ENCODE measurements at regions not wholly inside any gene's neighbourhood (a gene's known extent, or its start where the extent isn't known, plus 50 kb on each side); places are given as distances from the start of the nearest gene placed in this dataset.

DNA sequence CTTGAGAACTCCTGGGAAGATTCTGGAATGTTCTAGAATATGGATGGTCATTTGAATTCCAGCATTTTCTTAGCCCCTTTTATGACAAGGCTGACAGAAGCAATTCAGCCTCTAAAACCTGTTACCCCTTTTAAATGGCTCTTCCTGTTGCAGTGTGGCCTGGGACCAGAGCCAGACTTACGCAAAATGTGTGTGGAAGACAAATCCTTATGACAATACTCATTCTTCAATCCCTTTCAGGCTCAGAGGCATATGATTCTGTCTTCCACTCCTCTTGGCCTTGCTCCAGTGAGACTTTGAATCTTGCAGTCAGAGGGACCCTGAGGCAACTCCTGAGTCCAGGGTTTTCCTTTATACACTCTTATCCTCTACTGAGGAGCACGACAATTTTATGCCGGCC is 287.0 kb downstream of the CLIC5 start:
- TF ChIP-seq, protein P1, sequence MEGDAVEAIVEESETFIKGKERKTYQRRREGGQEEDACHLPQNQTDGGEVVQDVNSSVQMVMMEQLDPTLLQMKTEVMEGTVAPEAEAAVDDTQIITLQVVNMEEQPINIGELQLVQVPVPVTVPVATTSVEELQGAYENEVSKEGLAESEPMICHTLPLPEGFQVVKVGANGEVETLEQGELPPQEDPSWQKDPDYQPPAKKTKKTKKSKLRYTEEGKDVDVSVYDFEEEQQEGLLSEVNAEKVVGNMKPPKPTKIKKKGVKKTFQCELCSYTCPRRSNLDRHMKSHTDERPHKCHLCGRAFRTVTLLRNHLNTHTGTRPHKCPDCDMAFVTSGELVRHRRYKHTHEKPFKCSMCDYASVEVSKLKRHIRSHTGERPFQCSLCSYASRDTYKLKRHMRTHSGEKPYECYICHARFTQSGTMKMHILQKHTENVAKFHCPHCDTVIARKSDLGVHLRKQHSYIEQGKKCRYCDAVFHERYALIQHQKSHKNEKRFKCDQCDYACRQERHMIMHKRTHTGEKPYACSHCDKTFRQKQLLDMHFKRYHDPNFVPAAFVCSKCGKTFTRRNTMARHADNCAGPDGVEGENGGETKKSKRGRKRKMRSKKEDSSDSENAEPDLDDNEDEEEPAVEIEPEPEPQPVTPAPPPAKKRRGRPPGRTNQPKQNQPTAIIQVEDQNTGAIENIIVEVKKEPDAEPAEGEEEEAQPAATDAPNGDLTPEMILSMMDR (IDR thresholded peaks at IDR 0.05; ENCODE audit: borderline replicate concordance, extremely low read depth, insufficient read depth) = no peak
- H3K27ac ChIP-seq (ENCODE audit: low read depth in 2 of 2, low read length in 2 of 2) = no peak overlapping the region
- H3K27me3 ChIP-seq (ENCODE audit: control insufficient read depth, insufficient read depth, low read length) = no peaks in the 10 kb centered on the region
- intact Hi-C loops (cut with DNase I) = no loop called here
- FAIRE-seq = no peak
- no peaks in the 10 kb centered on the region for H3K9me3 ChIP-seq (ENCODE audit: control insufficient read depth in 2 of 3, insufficient read depth in 1 of 3, low read length in 3 of 3)
- no peak overlapping the region for H3K9ac ChIP-seq (ENCODE audit: low read length in 3 of 3)
- DNase-seq = peak in 1 of 5 donors; percentile 64
- H3K4me1 ChIP-seq (ENCODE audit: control insufficient read depth in 2 of 3, insufficient read depth in 2 of 3, low read depth in 1 of 3, low read length in 3 of 3) = no peaks in the 10 kb centered on the region
- H3K36me3 ChIP-seq (ENCODE audit: control insufficient read depth in 2 of 3, insufficient read depth in 3 of 3, low read length in 3 of 3) = no peaks in the 10 kb centered on the region
- no peak overlapping the region for H3K4me3 ChIP-seq (ENCODE audit: low read length in 3 of 3)

DNA sequence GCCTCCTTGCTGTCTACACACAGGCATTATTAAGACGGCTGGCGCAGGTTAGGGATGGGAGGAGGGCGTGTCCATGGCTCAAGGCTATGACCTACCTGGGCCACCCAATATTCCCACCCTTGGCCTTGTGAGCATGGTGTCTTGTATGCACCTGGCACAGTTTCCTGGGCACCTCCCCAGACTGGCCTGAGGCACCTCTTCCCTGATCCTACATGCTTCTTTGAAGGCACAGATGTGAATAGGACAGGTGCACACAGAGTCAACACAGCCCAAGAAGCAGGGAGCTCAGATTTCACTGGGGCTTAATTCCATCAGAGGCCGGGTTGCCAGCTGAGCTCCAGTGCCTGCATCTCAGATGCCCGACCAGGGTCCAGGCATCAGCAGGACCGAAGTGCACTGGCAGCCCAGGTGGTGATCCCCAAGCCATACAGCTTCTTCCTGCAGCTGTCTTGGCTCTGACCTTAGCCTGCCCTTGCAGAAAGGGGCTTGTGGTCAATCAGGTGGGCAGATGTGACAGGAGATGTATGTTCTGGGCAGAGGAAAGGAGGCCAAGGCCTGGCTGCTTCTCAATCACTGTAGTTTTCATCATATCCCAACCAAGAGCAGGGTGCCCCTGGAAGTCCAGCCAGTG is 287.7 kb downstream of the CLIC5 start:
- Histone ChIP-seq H3K27ac (ENCODE audit: low read depth in 2 of 2, low read length in 2 of 2) (no peak overlapping the region), H3K9ac (ENCODE audit: low read length in 3 of 3) (no peak overlapping the region), H3K36me3 (ENCODE audit: control insufficient read depth in 2 of 3, insufficient read depth in 3 of 3, low read length in 3 of 3) (no peaks in the 10 kb centered on the region), H3K4me3 (ENCODE audit: low read length in 3 of 3) (no peak overlapping the region), H3K27me3 (ENCODE audit: control insufficient read depth, insufficient read depth, low read length) (no peaks in the 10 kb centered on the region), H3K9me3 (ENCODE audit: control insufficient read depth in 2 of 3, insufficient read depth in 1 of 3, low read length in 3 of 3) (no peaks in the 10 kb centered on the region), H3K4me1 (ENCODE audit: control insufficient read depth in 2 of 3, insufficient read depth in 2 of 3, low read depth in 1 of 3, low read length in 3 of 3) (no peaks in the 10 kb centered on the region)
- TF ChIP-seq, protein P1 (IDR thresholded peaks at IDR 0.05; ENCODE audit: borderline replicate concordance, extremely low read depth, insufficient read depth) = no peak
- intact Hi-C loops (cut with DNase I) = no loop called here
- DNase-seq = peak in 2 of 5 donors; percentile 24 to 38
- FAIRE-seq = no peak

DNA sequence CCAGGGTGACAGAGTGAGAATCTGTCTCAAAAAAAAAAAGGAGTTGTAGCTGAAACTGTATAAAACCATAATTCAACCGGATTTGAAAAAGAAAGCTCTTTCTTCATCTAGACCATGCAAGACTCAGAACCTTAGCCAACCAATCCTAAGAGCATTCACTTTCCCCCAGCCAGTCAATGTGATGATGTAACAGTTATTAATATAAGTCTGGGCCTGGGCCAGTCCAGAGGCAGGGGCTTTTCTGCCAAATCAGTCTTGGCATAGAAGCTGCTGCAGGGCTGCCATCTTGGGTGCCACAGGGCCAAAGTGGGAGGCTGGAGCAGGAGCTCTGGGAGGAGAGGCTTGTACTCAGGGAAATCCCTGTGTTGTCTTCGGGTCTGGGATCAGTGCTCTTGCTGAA is 288.4 kb downstream of the CLIC5 start:
- Histone ChIP-seq H3K9ac (ENCODE audit: low read length in 3 of 3) (no peak overlapping the region), H3K27me3 (ENCODE audit: control insufficient read depth, insufficient read depth, low read length) (no peaks in the 10 kb centered on the region), H3K4me1 (ENCODE audit: control insufficient read depth in 2 of 3, insufficient read depth in 2 of 3, low read depth in 1 of 3, low read length in 3 of 3) (no peaks in the 10 kb centered on the region), H3K9me3 (ENCODE audit: control insufficient read depth in 2 of 3, insufficient read depth in 1 of 3, low read length in 3 of 3) (no peaks in the 10 kb centered on the region), H3K36me3 (ENCODE audit: control insufficient read depth in 2 of 3, insufficient read depth in 3 of 3, low read length in 3 of 3) (no peaks in the 10 kb centered on the region), H3K27ac (ENCODE audit: low read depth in 2 of 2, low read length in 2 of 2) (no peak overlapping the region), H3K4me3 (ENCODE audit: low read length in 3 of 3) (no peak overlapping the region)
- TF ChIP-seq, protein P1 (IDR thresholded peaks at IDR 0.05; ENCODE audit: borderline replicate concordance, extremely low read depth, insufficient read depth) = no peak
- FAIRE-seq = no peak
- no peak for DNase-seq
- intact Hi-C loops (cut with DNase I) = no loop called here

DNA sequence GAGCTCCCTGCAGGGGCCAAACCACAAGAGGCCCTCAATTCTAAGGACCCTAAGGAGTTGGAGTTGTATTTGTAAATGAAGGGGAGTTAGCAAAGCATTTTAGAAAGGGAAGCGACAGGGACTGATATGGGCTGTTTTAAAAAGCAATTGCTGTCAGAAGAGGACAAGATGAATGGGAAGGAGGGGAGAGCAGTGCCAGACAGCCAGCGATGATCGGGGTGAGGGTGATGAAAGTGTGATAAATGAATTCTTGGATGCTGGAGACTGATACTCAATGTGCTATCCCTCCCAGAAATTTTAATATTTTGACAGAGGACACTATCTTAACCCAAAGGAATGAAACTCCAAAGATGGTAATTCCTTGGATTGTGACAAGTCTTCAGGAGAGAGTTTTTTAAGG is 289.2 kb downstream of the CLIC5 start:
- FAIRE-seq = no peak
- intact Hi-C loops (cut with DNase I) = no loop called here
- DNase-seq = no peak
- no peak overlapping the region for H3K27ac ChIP-seq (ENCODE audit: low read depth in 2 of 2, low read length in 2 of 2)
- no peak overlapping the region for H3K9ac ChIP-seq (ENCODE audit: low read length in 3 of 3)
- H3K9me3 ChIP-seq (ENCODE audit: control insufficient read depth in 2 of 3, insufficient read depth in 1 of 3, low read length in 3 of 3) = no peaks in the 10 kb centered on the region
- H3K4me1 ChIP-seq (ENCODE audit: control insufficient read depth in 2 of 3, insufficient read depth in 2 of 3, low read depth in 1 of 3, low read length in 3 of 3) = no peaks in the 10 kb centered on the region
- TF ChIP-seq, protein P1 (IDR thresholded peaks at IDR 0.05; ENCODE audit: borderline replicate concordance, extremely low read depth, insufficient read depth) = no peak
- H3K27me3 ChIP-seq (ENCODE audit: control insufficient read depth, insufficient read depth, low read length) = no peaks in the 10 kb centered on the region
- no peaks in the 10 kb centered on the region for H3K36me3 ChIP-seq (ENCODE audit: control insufficient read depth in 2 of 3, insufficient read depth in 3 of 3, low read length in 3 of 3)
- H3K4me3 ChIP-seq (ENCODE audit: low read length in 3 of 3) = no peak overlapping the region

Data from kidney (tissue), 13 donors.